ENCODE measurements at regions not wholly inside any gene's neighbourhood (a gene's known extent, or its start where the extent isn't known, plus 50 kb on each side); places are given as distances from the start of the nearest gene placed in this dataset.

- TF ChIP-seq POLR2A (IDR thresholded peaks at IDR 0.05): no peak
- TF ChIP-seq CTCF (IDR thresholded peaks at IDR 0.05): no peak
- DNase-seq: peak in 1 of 7 donors; percentile 5
- H3K9me3 ChIP-seq (replicated peaks in 1 of 3): no peaks in the 10 kb centered on the region
- H3K27ac ChIP-seq: peak overlapping the region in 1 of 5 donors; percentile 39
- H3K27me3 ChIP-seq: no peaks in the 10 kb centered on the region
- no peak overlapping the region for H3K4me3 ChIP-seq
- H3K4me1 ChIP-seq (replicated peaks in 1 of 2): peaks cover 4 to 17% of the 10 kb centered on the region in 2 donors
- 52 to 86% (median 75%) methylated on average over 2 of the region's 2 CpGs for WGBS, 4 donors
- intact Hi-C loops (cut with DNase I): no loop called here
- H3K36me3 ChIP-seq (replicated peaks in 1 of 2): no peaks in the 10 kb centered on the region
Measured at GRCh38 chr6:44043479-44044153, 83.6 kb downstream of the MRPL14 start.

- intact Hi-C loops (cut with DNase I): no loop called here
- H3K4me3 ChIP-seq: no peak overlapping the region
- H3K9me3 ChIP-seq (replicated peaks in 1 of 3): no peaks in the 10 kb centered on the region
- TF ChIP-seq CTCF (IDR thresholded peaks at IDR 0.05): no peak
- TF ChIP-seq POLR2A (IDR thresholded peaks at IDR 0.05): no peak
- no peaks in the 10 kb centered on the region for H3K36me3 ChIP-seq (replicated peaks in 1 of 2)
- H3K27ac ChIP-seq: peak overlapping the region in 1 of 5 donors; percentile 39
- 20 to 63% (median 55%) methylated on average over 1 of the region's 1 CpG for WGBS, 4 donors
- H3K27me3 ChIP-seq: no peaks in the 10 kb centered on the region
- peaks cover 4 to 17% of the 10 kb centered on the region in 2 donors for H3K4me1 ChIP-seq (replicated peaks in 1 of 2)
- peak in 1 of 7 donors; percentile 13 for DNase-seq
Measured at GRCh38 chr6:44042989-44043478, 84.2 kb downstream of the MRPL14 start.

DNA sequence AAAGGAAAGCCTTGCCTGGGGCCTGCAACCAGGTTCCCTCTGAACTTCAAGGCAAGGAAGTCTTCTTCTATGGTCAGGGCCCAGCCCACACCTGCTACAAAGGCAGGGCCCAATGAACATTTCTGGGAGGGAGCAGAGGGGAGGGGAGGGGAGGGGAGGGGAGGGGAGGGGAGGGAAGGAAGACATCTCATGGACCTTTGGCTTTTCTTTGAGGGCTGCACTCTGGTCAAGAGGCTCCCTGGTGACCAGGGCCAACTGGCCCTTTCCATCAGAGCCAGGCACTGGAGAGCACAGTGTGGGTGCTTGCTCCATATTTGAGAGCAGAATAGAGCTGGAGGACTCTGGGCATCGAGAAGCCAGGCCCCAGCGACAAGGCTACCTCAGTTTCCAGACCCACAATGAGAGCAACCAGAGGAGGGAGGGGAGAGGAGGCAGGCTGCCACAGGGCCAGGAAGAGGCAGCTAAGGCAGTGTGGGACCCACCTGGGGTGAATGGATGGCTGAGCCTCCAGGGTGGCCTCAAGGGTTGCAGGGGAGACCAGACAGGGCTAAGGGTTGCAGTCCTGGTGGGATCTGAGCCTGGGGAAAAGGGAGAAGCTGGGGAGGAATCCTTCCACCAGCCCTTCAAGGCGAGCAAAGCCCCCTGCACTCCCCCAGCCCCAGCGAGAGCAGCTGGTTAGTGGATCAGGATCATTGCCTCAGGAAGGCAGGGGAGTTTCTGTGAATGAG, 84.8 kb downstream of the MRPL14 start:
- DNase-seq: peak in 2 of 7 donors; percentile 10 to 11
- H3K27me3 ChIP-seq: no peaks in the 10 kb centered on the region
- peak overlapping the region in 2 of 5 donors; percentile 16 to 28 for H3K27ac ChIP-seq
- H3K36me3 ChIP-seq (replicated peaks in 1 of 2): no peaks in the 10 kb centered on the region
- no peaks in the 10 kb centered on the region for H3K9me3 ChIP-seq (replicated peaks in 1 of 3)
- no peak for TF ChIP-seq CTCF (IDR thresholded peaks at IDR 0.05)
- TF ChIP-seq POLR2A (IDR thresholded peaks at IDR 0.05): no peak
- H3K4me1 ChIP-seq (replicated peaks in 1 of 2): peaks cover 4 to 17% of the 10 kb centered on the region in 2 donors
- no peak overlapping the region for H3K4me3 ChIP-seq
- intact Hi-C loops (cut with DNase I): no loop called here
- WGBS, 4 donors: 93 to 95% (median 93%) methylated on average over 4 of the region's 4 CpGs

DNA sequence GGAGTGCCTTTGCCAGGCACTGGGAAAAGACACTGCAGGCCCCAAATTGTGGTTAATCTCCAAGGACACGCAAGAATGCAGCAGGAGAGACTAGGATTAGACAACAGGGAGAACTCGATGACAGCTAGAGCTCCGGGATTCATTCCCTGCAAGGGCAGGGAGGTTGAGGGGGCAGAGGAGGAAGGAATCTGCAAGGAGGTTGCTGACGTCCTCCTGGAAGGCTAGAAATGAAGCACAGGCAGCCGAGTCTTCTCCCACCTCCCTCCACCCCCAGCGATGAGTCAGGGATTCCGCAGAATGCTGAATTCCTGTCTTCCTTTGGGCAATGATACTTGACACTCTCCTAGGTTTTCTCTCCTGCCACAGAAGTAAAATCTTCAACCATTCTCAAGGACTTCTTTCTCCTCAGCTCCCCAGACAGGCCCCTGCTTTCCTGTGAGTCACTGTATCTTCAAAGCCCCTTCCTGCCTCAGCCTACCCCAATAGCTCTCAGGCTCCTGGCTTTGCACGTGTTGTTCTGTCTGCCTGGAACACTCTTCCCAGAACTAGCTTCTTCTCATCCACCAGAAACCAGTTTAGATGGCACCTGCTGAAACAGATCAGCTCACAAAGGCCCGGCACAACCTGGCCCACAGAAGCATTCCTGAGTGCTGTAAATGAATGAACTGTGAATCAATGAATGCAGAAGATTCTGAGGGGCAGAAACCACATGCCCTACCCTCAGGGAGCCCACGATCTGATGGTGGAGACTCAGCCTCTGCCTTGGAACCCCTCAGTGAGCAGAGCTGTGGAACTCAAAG, 85.6 kb downstream of the MRPL14 start:
- Histone ChIP-seq H3K27me3 (no peaks in the 10 kb centered on the region), H3K4me1 (replicated peaks in 1 of 2) (peaks cover 4 to 17% of the 10 kb centered on the region in 2 donors), H3K36me3 (replicated peaks in 1 of 2) (no peaks in the 10 kb centered on the region), H3K27ac (peak overlapping the region in 3 of 5 donors; percentile 28 to 75 (median 59)), H3K9me3 (replicated peaks in 1 of 3) (no peaks in the 10 kb centered on the region), H3K4me3 (no peak overlapping the region)
- TF ChIP-seq POLR2A (IDR thresholded peaks at IDR 0.05): no peak
- TF ChIP-seq CTCF (IDR thresholded peaks at IDR 0.05): no peak
- WGBS, 4 donors: 42 to 66% (median 49%) methylated on average over 10 of the region's 10 CpGs
- peak; percentile 68 to 93 (median 81) for DNase-seq
- intact Hi-C loops (cut with DNase I): no loop called here
